WTC11 (cell line): ENCODE measurements at regions not wholly inside any gene's neighbourhood (a gene's known extent, or its start where the extent isn't known, plus 50 kb on each side); places are given as distances from the start of the nearest gene placed in this dataset.

Source experiments
- ATAC-seq: fragments of 200-7000 bp; cut with Tn5 transposase; 2 replicates; pipeline ENCODE4 v1.10.0; 2021; ENCODE audit warnings: mild to moderate bottlenecking, moderate library complexity
- CTCF ChIA-PET: fragments of 300-600 bp; sonication (Branson Sonifier 250); formaldehyde crosslinking; loops from one replicate; lab custom pipeline; 2021; ENCODE audit warnings: antibody characterized with exemption; lab: Charles Lee
- POLR2A ChIA-PET: fragments of 350-600 bp; sonication (Branson Sonifier 250); formaldehyde crosslinking; loops from one replicate; lab custom pipeline; 2021; ENCODE audit warnings: antibody characterized with exemption; lab: Charles Lee
- DNase-seq: peaks from one replicate; pipeline ENCODE4 v3.0.0; 2021; ENCODE audit warnings: low spot score
- H3K27ac Mint-ChIP-seq: 2 replicates; pipeline ENCODE4 v1.8.0; 2021; ENCODE audit warnings: mixed read lengths
- H3K27me3 Mint-ChIP-seq: 2 replicates; pipeline ENCODE4 v1.8.0; 2021; ENCODE audit warnings: low read depth, mild to moderate bottlenecking, moderate library complexity, mixed read lengths
- H3K36me3 Mint-ChIP-seq: 2 replicates; pipeline ENCODE4 v1.8.0; 2021; ENCODE audit warnings: mixed read lengths
- H3K4me1 Mint-ChIP-seq: 2 replicates; pipeline ENCODE4 v1.8.0; 2022; ENCODE audit warnings: mixed read lengths
- H3K4me3 Mint-ChIP-seq: 2 replicates; pipeline ENCODE4 v1.8.0; 2021; ENCODE audit warnings: mild to moderate bottlenecking, moderate library complexity, mixed read lengths
- H3K9me3 Mint-ChIP-seq: 2 replicates; pipeline ENCODE4 v1.8.0; 2021; ENCODE audit warnings: mixed read lengths
- ATF6 ChIP-seq: sonication (generic); formaldehyde crosslinking; IDR thresholded peaks from 2 replicates; pipeline ENCODE4 v1.8.1; 2023; ENCODE audit warnings: mild to moderate bottlenecking, missing genetic modification reagents
- CTCF ChIP-seq: fragments of 200-600 bp; IDR thresholded peaks from 2 replicates; pipeline ENCODE4 v1.8.0; 2022; ENCODE audit warnings: antibody characterized with exemption
- ESRRA ChIP-seq: sonication (generic); formaldehyde crosslinking; IDR thresholded peaks from 2 replicates; pipeline ENCODE4 v1.8.1; 2022; ENCODE audit warnings: mild to moderate bottlenecking, missing genetic modification reagents, borderline replicate concordance
- GTF2I ChIP-seq: fragments of 250-450 bp; sonication (Bioruptor Pico); conservative IDR thresholded peaks from 2 replicates; pipeline ENCODE4 v1.4.0; 2021; ENCODE audit warnings: mild to moderate bottlenecking
- IRF1 ChIP-seq: sonication (generic); formaldehyde crosslinking; IDR thresholded peaks from 2 replicates; pipeline ENCODE4 v1.8.0; 2023; ENCODE audit warnings: missing genetic modification reagents
- JAZF1 ChIP-seq: fragments of 250-450 bp; sonication (Bioruptor Pico); IDR thresholded peaks from 2 replicates; pipeline ENCODE4 v1.9.0; 2021; ENCODE audit warnings: moderate library complexity, mild to moderate bottlenecking, inconsistent platforms
- KAT7 ChIP-seq: sonication (generic); formaldehyde crosslinking; IDR thresholded peaks from 2 replicates; pipeline ENCODE4 v1.8.1; 2023; ENCODE audit warnings: missing genetic modification reagents, mild to moderate bottlenecking, borderline replicate concordance
- OVOL2 ChIP-seq: fragments of 250-450 bp; sonication (Bioruptor Pico); IDR thresholded peaks from 2 replicates; pipeline ENCODE4 v1.9.0; 2021; ENCODE audit warnings: mild to moderate bottlenecking, borderline replicate concordance
- PRDM15 ChIP-seq: sonication (generic); formaldehyde crosslinking; IDR thresholded peaks from 2 replicates; pipeline ENCODE4 v1.8.0; 2022; ENCODE audit warnings: missing genetic modification reagents
- SMAD4 ChIP-seq: sonication (generic); formaldehyde crosslinking; IDR thresholded peaks from 2 replicates; pipeline ENCODE4 v1.8.0; 2022; ENCODE audit warnings: mild to moderate bottlenecking, missing genetic modification reagents
- TCF7 ChIP-seq: sonication (generic); formaldehyde crosslinking; IDR thresholded peaks from 2 replicates; pipeline ENCODE4 v1.8.0; 2022; ENCODE audit warnings: mild to moderate bottlenecking, low read depth, missing genetic modification reagents, moderate library complexity
- TEAD4 ChIP-seq: sonication (generic); formaldehyde crosslinking; IDR thresholded peaks from 2 replicates; pipeline ENCODE4 v1.8.0; 2022; ENCODE audit warnings: mild to moderate bottlenecking, missing genetic modification reagents
- TP53 ChIP-seq: sonication (generic); formaldehyde crosslinking; IDR thresholded peaks from 2 replicates; pipeline ENCODE4 v1.8.1; 2023; ENCODE audit warnings: mild to moderate bottlenecking, missing genetic modification reagents
- ZBTB21 ChIP-seq: sonication (generic); formaldehyde crosslinking; IDR thresholded peaks from 2 replicates; pipeline ENCODE4 v1.8.1; 2023; ENCODE audit warnings: mild to moderate bottlenecking, missing genetic modification reagents, borderline replicate concordance
- ZBTB43 ChIP-seq: sonication (generic); formaldehyde crosslinking; IDR thresholded peaks from 2 replicates; pipeline ENCODE4 v1.8.1; 2023; ENCODE audit warnings: mild to moderate bottlenecking, missing genetic modification reagents
- ZMAT4 ChIP-seq: fragments of 250-450 bp; sonication (Bioruptor Pico); IDR thresholded peaks from 2 replicates; pipeline ENCODE4 v1.9.0; 2021; ENCODE audit warnings: mild to moderate bottlenecking
- ZNF138 ChIP-seq: sonication (generic); formaldehyde crosslinking; conservative IDR thresholded peaks from 2 replicates; pipeline ENCODE4 v1.8.1; 2022; ENCODE audit warnings: mild to moderate bottlenecking, moderate library complexity, missing genetic modification reagents
- ZNF219 ChIP-seq: sonication (generic); formaldehyde crosslinking; IDR thresholded peaks from 2 replicates; pipeline ENCODE4 v1.8.0; 2023; ENCODE audit warnings: missing genetic modification reagents, mild to moderate bottlenecking, borderline replicate concordance

- Mint-ChIP-seq H3K27ac (peak overlapping the region; percentile 58), H3K4me1 (peaks cover 57% of the 10 kb centered on the region), H3K36me3 (peaks cover 78% of the 10 kb centered on the region)
- CTCF ChIA-PET: interaction anchor here (1.1 to 1.5 kb wide), 3 partner anchors 112 to 248 kb away, joined by 3 to 4 read pairs (median 3); no protein-coding TSS in a partner anchor
- ATAC-seq: no peak
- TF ChIP-seq ZNF138 (CRISPR knock-in tag) (no peak), ZBTB21 (CRISPR knock-in tag) (no peak), PRDM15 (CRISPR knock-in tag) (no peak), TEAD4 (CRISPR knock-in tag) (no peak), TCF7 (CRISPR knock-in tag) (no peak), ZBTB43 (no peak)
- TF ChIP-seq, all 79 proteins: peak for 0
- DNase-seq: no peak
- Mint-ChIP-seq H3K4me3 (no peak overlapping the region; the same call in 1 of the 2 replicates), H3K9me3 (peaks cover 17% of the 10 kb centered on the region), H3K27me3 (no peaks in the 10 kb centered on the region)
- POLR2A ChIA-PET: no interaction called here
These were observed 127.7 kb upstream of the CAMK1G start for GRCh38 chr1:209455661-209456358.

- H3K36me3 Mint-ChIP-seq: peaks cover 78% of the 10 kb centered on the region
- CTCF ChIA-PET: interaction anchor here (1.5 kb wide), 1 partner anchor 249 kb away, joined by 3 read pairs; no protein-coding TSS in a partner anchor
These were observed 126.6 kb upstream of the CAMK1G start for GRCh38 chr1:209456878-209457277.

GRCh38 chr1:209457401-209458125, 126.0 kb upstream of the CAMK1G start:
- H3K36me3 Mint-ChIP-seq: peaks cover 78% of the 10 kb centered on the region
- ChIA-PET CTCF (interaction anchor here (1.5 kb wide), 2 partner anchors 119 to 250 kb away, joined by 3 read pairs; no protein-coding TSS in a partner anchor), POLR2A (no interaction called here)
- no peak for ATAC-seq
- peaks cover 35% of the 10 kb centered on the region for H3K9me3 Mint-ChIP-seq
- H3K27me3 Mint-ChIP-seq: peaks cover 7% of the 10 kb centered on the region
- no peak overlapping the region for H3K4me3 Mint-ChIP-seq
- H3K4me1 Mint-ChIP-seq: peaks cover 39% of the 10 kb centered on the region
- no peak for DNase-seq
- no peak overlapping the region; the same call in 1 of the 2 replicates for H3K27ac Mint-ChIP-seq
- TF ChIP-seq GTF2I (no peak), KAT7 (CRISPR knock-in tag) (no peak), IRF1 (CRISPR knock-in tag) (no peak), ZNF219 (CRISPR knock-in tag) (no peak), TP53 (CRISPR knock-in tag) (no peak), SMAD4 (CRISPR knock-in tag) (no peak), ATF6 (no peak), ZMAT4 (CRISPR knock-in tag) (no peak), ESRRA (no peak)

More at GRCh38 chr1:209456878-209457277, 126.6 kb upstream of the CAMK1G start:
- Mint-ChIP-seq H3K9me3 (peaks cover 28% of the 10 kb centered on the region), H3K27ac (no peak overlapping the region; the same call in 1 of the 2 replicates), H3K4me3 (no peak overlapping the region), H3K4me1 (peaks cover 46% of the 10 kb centered on the region), H3K27me3 (peaks cover 6% of the 10 kb centered on the region)
- POLR2A ChIA-PET: no interaction called here
- no peak for DNase-seq
- no peak for ATAC-seq
- TF ChIP-seq OVOL2 (CRISPR knock-in tag): no peak
- TF ChIP-seq JAZF1: no peak
- no peak for TF ChIP-seq CTCF
